Choroid plexus epithelial cell (primary cell): ENCODE measurements at regions not wholly inside any gene's neighbourhood (a gene's known extent, or its start where the extent isn't known, plus 50 kb on each side); places are given as distances from the start of the nearest gene placed in this dataset.

Experiments
- DNase-seq: peaks from one replicate; pipeline ENCODE4 v3.0.0-alpha.2; 2010; ENCODE audit warnings: low read depth
- H3K4me3 ChIP-seq: 2 replicates; pipeline ENCODE4 v1.5.1; 2011; ENCODE audit warnings: low read depth, mild to moderate bottlenecking, control low read depth, low read length, moderate library complexity
- TF ChIP-seq, protein P1 (sequence below): conservative IDR thresholded peaks from 2 replicates; pipeline ENCODE4 v1.5.1; 2011; ENCODE audit warnings: low read depth, mild to moderate bottlenecking, control low read depth, inconsistent platforms, low read length, moderate library complexity

DNA sequence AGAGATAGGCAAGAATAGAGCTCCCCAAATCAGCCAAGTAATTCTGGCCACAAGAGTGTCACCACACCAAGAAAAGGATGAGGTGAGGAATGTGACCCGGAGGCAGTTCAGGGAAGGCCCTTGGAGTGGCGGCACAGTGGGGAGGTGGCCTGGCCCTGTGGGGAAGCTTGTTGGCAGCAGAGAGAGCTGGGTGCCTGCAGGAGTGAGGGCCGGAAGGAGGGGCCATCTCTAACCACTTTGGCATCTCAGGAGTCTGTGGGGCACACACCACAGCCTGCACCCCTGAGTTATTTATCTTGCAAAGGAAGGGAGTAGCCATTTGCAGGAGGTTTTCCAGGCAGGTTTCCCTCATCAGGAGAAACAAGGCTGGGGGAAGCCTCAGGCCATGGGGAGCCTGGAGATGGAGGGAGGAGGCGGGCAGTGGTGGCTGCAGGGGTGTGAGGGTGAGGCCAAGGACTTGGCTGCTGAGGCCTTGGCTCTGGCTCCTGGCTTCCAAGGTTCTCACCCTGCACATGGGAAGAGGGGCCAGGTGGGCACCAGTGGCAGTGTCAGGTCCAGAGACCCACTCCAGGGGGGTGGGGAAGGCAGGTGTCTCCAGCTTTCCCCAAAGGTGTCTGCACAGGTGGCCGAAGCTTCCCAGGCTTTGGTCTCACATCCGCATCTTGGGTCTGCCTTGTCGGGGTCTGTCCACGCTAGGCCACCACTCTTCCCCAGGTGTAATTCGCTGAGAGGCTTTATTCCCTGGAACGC is 370.2 kb downstream of the CTTN start:
- TF ChIP-seq, protein P1, sequence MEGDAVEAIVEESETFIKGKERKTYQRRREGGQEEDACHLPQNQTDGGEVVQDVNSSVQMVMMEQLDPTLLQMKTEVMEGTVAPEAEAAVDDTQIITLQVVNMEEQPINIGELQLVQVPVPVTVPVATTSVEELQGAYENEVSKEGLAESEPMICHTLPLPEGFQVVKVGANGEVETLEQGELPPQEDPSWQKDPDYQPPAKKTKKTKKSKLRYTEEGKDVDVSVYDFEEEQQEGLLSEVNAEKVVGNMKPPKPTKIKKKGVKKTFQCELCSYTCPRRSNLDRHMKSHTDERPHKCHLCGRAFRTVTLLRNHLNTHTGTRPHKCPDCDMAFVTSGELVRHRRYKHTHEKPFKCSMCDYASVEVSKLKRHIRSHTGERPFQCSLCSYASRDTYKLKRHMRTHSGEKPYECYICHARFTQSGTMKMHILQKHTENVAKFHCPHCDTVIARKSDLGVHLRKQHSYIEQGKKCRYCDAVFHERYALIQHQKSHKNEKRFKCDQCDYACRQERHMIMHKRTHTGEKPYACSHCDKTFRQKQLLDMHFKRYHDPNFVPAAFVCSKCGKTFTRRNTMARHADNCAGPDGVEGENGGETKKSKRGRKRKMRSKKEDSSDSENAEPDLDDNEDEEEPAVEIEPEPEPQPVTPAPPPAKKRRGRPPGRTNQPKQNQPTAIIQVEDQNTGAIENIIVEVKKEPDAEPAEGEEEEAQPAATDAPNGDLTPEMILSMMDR, result no peak
- H3K4me3 ChIP-seq, result no peak overlapping the region
- no peak for DNase-seq

DNA sequence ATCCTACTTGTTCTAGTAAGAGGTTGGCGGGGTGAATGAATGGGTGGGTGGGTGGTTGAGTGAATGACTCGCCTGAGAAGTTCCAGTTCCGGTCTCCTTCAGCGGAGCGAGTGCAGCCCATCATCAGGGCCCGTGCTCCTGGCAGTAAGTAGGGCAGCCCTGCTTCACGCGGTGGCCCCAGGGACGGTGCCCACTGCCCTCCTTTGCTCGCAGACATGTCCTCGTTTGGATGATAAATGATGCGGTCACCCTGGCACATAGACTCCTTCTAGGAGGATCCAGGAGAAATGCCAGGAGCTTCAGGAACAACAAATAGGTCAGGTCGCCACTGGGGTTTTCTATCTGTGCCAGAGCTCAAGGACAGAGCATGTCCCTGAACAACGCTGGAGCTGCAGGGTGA is 370.8 kb downstream of the CTTN start:
- TF ChIP-seq, protein P1, result no peak
- DNase-seq, result no peak
- no peak overlapping the region for H3K4me3 ChIP-seq

DNA sequence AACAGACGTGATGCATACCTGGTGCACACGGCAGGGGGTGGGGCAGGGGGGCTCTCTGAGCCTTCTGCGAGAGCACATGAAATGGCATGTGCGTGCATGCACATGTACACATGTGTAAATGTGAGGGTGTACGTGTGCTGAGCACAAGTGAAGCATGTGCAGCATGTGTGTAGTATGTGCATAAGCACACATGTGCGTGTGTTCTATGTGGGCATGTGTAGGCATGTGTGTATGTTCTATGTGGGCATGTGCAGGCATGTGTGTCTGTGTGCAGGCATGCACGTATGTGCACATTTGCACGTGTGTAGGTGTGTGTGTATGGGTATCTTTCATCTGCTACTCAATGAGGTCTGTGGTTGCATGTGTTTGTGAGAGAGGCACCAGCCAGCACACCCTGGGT is 371.2 kb downstream of the CTTN start:
- no peak overlapping the region for H3K4me3 ChIP-seq
- DNase-seq, result no peak
- TF ChIP-seq, protein P1, result no peak

DNA sequence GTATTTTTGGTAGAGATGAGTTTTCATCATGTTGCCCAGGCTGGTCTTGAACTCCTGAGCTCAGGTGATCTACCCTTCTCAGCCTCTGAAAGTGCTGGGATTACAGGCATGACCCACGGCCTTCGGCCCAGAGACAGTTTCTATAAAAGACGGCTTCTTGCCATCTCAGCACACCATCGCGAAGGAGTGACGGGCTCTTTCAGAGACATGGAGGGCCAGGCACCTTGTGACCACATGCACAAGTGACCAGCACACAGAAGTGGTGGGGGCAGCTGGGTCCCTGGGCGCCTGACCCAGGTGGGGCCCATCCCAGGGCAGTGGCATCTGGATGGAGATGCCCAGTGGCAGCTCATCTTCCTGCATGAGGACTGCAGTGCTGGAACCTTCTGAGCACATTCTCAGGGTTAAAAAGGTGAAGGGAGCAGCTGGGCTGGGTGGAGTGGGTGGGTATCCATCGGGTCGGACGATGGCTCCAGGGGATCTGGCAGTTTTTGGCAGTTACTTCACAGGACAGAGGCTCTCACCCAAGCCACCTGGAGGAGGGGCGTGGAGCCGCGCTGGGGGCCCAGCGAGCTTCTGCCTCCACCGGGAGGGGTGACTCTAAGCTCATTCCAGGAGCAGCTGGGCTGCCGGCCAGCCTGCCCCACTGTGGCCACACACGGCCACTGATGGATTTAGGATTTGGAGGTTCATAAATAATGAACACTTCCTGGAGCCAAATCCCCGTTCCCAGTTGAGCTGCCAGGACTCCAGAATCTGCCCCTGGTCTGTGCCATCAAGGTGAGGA is 373.0 kb downstream of the CTTN start:
- DNase-seq, result no peak
- TF ChIP-seq, protein P1, result no peak
- H3K4me3 ChIP-seq, result no peak overlapping the region

DNA sequence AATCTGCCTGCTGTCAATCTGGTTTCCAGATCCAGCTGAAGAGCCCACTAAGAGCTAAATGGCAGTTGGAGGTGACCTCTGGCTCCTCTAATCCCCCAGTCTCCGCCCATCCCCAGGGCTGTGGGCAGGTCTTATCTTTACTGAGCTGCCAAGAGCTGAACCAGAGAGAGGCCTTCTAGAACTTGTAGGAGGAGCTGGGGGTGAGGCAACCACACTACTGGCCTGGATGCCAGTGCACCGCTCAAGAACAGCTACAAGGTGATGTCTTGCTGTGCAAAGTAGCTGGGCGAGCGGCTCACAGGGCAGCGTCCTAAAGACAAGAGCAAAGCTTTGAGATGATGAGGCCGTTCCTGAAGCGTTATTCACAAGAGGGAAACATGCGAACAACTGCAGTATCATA is 374.6 kb downstream of the CTTN start:
- DNase-seq, result no peak
- H3K4me3 ChIP-seq, result no peak overlapping the region
- TF ChIP-seq, protein P1, result no peak

DNA sequence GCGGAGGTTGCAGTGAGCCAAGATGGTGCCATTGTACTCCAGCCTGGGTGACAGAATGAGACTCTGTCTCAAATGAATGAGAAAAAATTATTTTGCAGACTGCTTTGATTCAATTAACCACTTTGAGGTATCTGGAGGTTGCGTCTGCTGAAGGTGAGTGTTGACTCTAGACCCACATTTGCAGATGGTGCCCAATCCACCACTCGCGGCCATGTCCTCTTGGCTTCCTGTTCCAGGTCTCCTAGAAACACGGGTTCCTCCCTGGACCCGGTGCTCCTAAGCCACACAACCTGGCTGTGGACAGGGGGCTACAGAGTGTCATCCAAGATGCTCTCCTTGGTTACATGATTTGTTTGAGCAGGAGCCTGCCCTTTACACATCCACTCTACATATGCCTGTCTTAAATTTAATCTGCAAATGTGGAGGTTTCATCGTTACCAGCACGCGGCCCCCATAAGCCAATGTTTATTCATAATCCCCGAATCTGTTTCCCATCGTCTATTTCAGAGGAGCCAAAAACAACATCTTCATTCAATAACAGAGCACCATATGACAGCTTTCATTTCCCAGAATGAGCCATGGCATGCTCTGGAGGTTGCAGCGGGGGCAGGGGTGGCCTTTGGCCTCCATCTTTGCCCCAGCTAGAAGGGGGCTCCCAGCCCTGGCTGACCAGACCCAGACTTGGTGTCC is 377.2 kb downstream of the CTTN start:
- DNase-seq, result no peak
- TF ChIP-seq, protein P1, result no peak
- no peak overlapping the region for H3K4me3 ChIP-seq
